GM20000 (cell line): ENCODE measurements at regions not wholly inside any gene's neighbourhood (a gene's known extent, or its start where the extent isn't known, plus 50 kb on each side); places are given as distances from the start of the nearest gene placed in this dataset.
A peak's percentile ranks its signal among the peaks of the same experiment; 100 is the strongest.

Source experiments
- DNase-seq: peaks from one replicate; pipeline ENCODE4 v3.0.0; 2012; ENCODE audit warnings: low spot score
- CTCF ChIP-seq: IDR thresholded peaks from 2 replicates; pipeline ENCODE4 v1.5.1; 2012; ENCODE audit warnings: mild to moderate bottlenecking, control low read depth; ENCODE audit errors: extremely low read depth, missing control alignments

- DNase-seq = no peak
- TF ChIP-seq CTCF = no peak
These were observed 186.6 kb upstream of the BDNF start for GRCh38 chr11:27886857-27887256.

- peak; percentile 5 for DNase-seq
- no peak for TF ChIP-seq CTCF
These were observed 181.9 kb upstream of the BDNF start for GRCh38 chr11:27882066-27882697.

- DNase-seq = no peak
These were observed 175.8 kb upstream of the BDNF start for GRCh38 chr11:27875831-27876775.

GRCh38 chr11:27874998-27875830, 175.0 kb upstream of the BDNF start:
- no peak for DNase-seq
- no peak for TF ChIP-seq CTCF

More at GRCh38 chr11:27875831-27876775, 175.8 kb upstream of the BDNF start:
- TF ChIP-seq CTCF = no peak

GRCh38 chr11:27873664-27874063, 173.4 kb upstream of the BDNF start:
- TF ChIP-seq CTCF = no peak
- no peak for DNase-seq

GRCh38 chr11:27871056-27871455, 170.8 kb upstream of the BDNF start:
- TF ChIP-seq CTCF = no peak
- DNase-seq = no peak
